SK-N-SH (cell line): ENCODE measurements at regions not wholly inside any gene's neighbourhood (a gene's known extent, or its start where the extent isn't known, plus 50 kb on each side); places are given as distances from the start of the nearest gene placed in this dataset.

Experiments
- CTCF ChIA-PET: fragments of 300-600, 350-600 bp; formaldehyde crosslinking; extraction: SDS; loops from one replicate; lab custom pipeline; 2021; lab: Yijun Ruan, JAX
- POLR2A ChIA-PET: fragments of 350-600 bp; sonication (Branson Sonifier 250); formaldehyde crosslinking; extraction: SDS; loops from one replicate; lab custom pipeline; 2020; ENCODE audit warnings: antibody characterized with exemption, inconsistent platforms; lab: Yijun Ruan, JAX
- DNase-seq: peaks from one replicate; pipeline ENCODE4 v3.0.0; 2012
- H2AFZ ChIP-seq: fragments of 200-600 bp; sonication (generic); 2 replicates; pipeline ENCODE4 v1.8.1; 2016; ENCODE audit warnings: antibody characterized with exemption, mild to moderate bottlenecking, low read depth
- H3F3A ChIP-seq: fragments of 200-600 bp; sonication (generic); replicated peaks from 2 replicates; pipeline ENCODE3; 2016; ENCODE audit warnings: antibody characterized with exemption, mild to moderate bottlenecking; ENCODE audit not compliant: insufficient read depth
- H3K27ac ChIP-seq, 2 experiments: fragments of 200-500 bp in 1 of 2; fragments of 200-600 bp in 1 of 2; sonication (Bioruptor generic) in 1 of 2; sonication (generic), shearing (Covaris generic) in 1 of 2; 2 replicates each; pipeline versions ENCODE4 v1.5.1 to v1.6.1; 2014 to 2016; ENCODE audit warnings: low read depth in 2 of 2, inconsistent platforms in 1 of 2, low read length in 1 of 2, mild to moderate bottlenecking in 1 of 2, mixed read lengths in 1 of 2
- H3K27me3 ChIP-seq: fragments of 200-600 bp; sonication (generic), shearing (Covaris generic); 2 replicates; pipeline ENCODE4 v1.6.1; 2016; ENCODE audit warnings: mixed run types; ENCODE audit not compliant: insufficient read depth
- H3K36me3 ChIP-seq, 2 experiments: fragments of 200-500 bp in 1 of 2; fragments of 200-600 bp in 1 of 2; sonication (Bioruptor generic) in 1 of 2; sonication (generic) in 1 of 2; replicated peaks in 1 of 2; 2 replicates each; pipeline versions ENCODE3 to v1.5.1; 2014 to 2016; ENCODE audit warnings: low read length in 1 of 2, mild to moderate bottlenecking in 1 of 2; ENCODE audit not compliant: insufficient read depth in 2 of 2, control insufficient read depth in 1 of 2
- H3K4me1 ChIP-seq, 2 experiments: fragments of 200-500 bp in 1 of 2; fragments of 200-600 bp in 1 of 2; sonication (Bioruptor generic) in 1 of 2; sonication (generic), shearing (Covaris generic) in 1 of 2; 2 replicates each; pipeline versions ENCODE4 v1.5.1 to v1.6.1; 2014 to 2016; ENCODE audit warnings: low read depth in 1 of 2, low read length in 1 of 2, mixed run types in 1 of 2; ENCODE audit not compliant: insufficient read depth in 2 of 2, control insufficient read depth in 1 of 2
- H3K4me2 ChIP-seq: fragments of 200-600 bp; sonication (generic), shearing (Covaris generic); 2 replicates; pipeline ENCODE4 v1.6.1; 2017; ENCODE audit warnings: mixed run types
- H3K4me3 ChIP-seq, 2 experiments: fragments of 200-500 bp in 1 of 2; fragments of 200-600 bp in 1 of 2; sonication (Bioruptor generic) in 1 of 2; sonication (generic), shearing (Covaris generic) in 1 of 2; 2 replicates each; pipeline versions ENCODE4 v1.5.1 to v1.8.1; 2014 to 2016; ENCODE audit warnings: low read depth in 2 of 2, inconsistent platforms in 1 of 2, low read length in 1 of 2, mild to moderate bottlenecking in 1 of 2, mixed read lengths in 1 of 2, moderate library complexity in 1 of 2
- H3K79me2 ChIP-seq: fragments of 200-600 bp; sonication (generic); 2 replicates; pipeline ENCODE4 v1.8.1; 2017; ENCODE audit warnings: mild to moderate bottlenecking; ENCODE audit not compliant: insufficient read depth
- H3K9ac ChIP-seq: fragments of 200-600 bp; sonication (generic); 2 replicates; pipeline ENCODE4 v1.6.1; 2017; ENCODE audit warnings: mixed run types
- H3K9me2 ChIP-seq: fragments of 200-600 bp; sonication (generic); 2 replicates; pipeline ENCODE4 v1.6.1; 2017; ENCODE audit warnings: mixed run types
- H3K9me3 ChIP-seq: fragments of 200-600 bp; sonication (generic); 2 replicates; pipeline ENCODE4 v1.6.1; 2017; ENCODE audit warnings: mixed run types, mild to moderate bottlenecking, moderate library complexity
- H4K20me1 ChIP-seq: fragments of 200-600 bp; sonication (generic); 2 replicates; pipeline ENCODE4 v1.6.1; 2017; ENCODE audit warnings: mild to moderate bottlenecking, mixed run types; ENCODE audit not compliant: insufficient read depth
- CHD2 ChIP-seq: fragments of 150-350 bp; IDR thresholded peaks from 2 replicates; pipeline ENCODE4 v1.6.1; 2018; ENCODE audit warnings: low read length; ENCODE audit not compliant: partially characterized antibody
- CTCF ChIP-seq: fragments of 200-600 bp; sonication (generic); IDR thresholded peaks from 2 replicates; pipeline ENCODE4 v1.6.1; 2017; ENCODE audit warnings: antibody characterized with exemption, mild to moderate bottlenecking, moderate library complexity
- ELF1 ChIP-seq: IDR thresholded peaks from 2 replicates; pipeline ENCODE4 v1.4.0; 2012
- FOSL2 ChIP-seq: IDR thresholded peaks from 2 replicates; pipeline ENCODE4 v1.4.0; 2012; ENCODE audit warnings: low read depth, mild to moderate bottlenecking, moderate library complexity, borderline replicate concordance
- GABPA ChIP-seq: IDR thresholded peaks from 2 replicates; pipeline ENCODE4 v1.4.0; 2012; ENCODE audit warnings: low read depth, mild to moderate bottlenecking
- IRF3 ChIP-seq: fragments of 150-350 bp; IDR thresholded peaks from 2 replicates; pipeline ENCODE4 v1.6.1; 2016; ENCODE audit warnings: mild to moderate bottlenecking, low read depth, low read length
- JUND ChIP-seq: IDR thresholded peaks from 2 replicates; pipeline ENCODE4 v1.4.0; 2012
- MAX ChIP-seq: IDR thresholded peaks from 2 replicates; pipeline ENCODE4 v1.4.0; 2012; ENCODE audit warnings: low read depth
- NRF1 ChIP-seq: IDR thresholded peaks from 2 replicates; pipeline ENCODE4 v1.6.1; 2012; ENCODE audit warnings: low read depth, mild to moderate bottlenecking, low read length
- PBX3 ChIP-seq: IDR thresholded peaks from 2 replicates; pipeline ENCODE4; 2012
- REST ChIP-seq: IDR thresholded peaks from 2 replicates; pipeline ENCODE4 v1.6.1; 2012; ENCODE audit warnings: mild to moderate bottlenecking, low read depth, low read length, moderate library complexity
- RFX5 ChIP-seq: IDR thresholded peaks from 2 replicates; pipeline ENCODE4 v1.6.1; 2012; ENCODE audit warnings: mild to moderate bottlenecking, improper control_type of control experiment, low read length
- RXRA ChIP-seq: IDR thresholded peaks from 2 replicates; pipeline ENCODE4 v1.4.0; 2012; ENCODE audit warnings: low read depth, mild to moderate bottlenecking, borderline replicate concordance
- SMC3 ChIP-seq: IDR thresholded peaks from 2 replicates; pipeline ENCODE4 v1.6.1; 2012; ENCODE audit warnings: low read depth, low read length, improper control_type of control experiment
- TCF12 ChIP-seq: IDR thresholded peaks from 2 replicates; pipeline ENCODE4 v1.4.0; 2012
- YY1 ChIP-seq: IDR thresholded peaks from 2 replicates; pipeline ENCODE4 v1.4.0; 2012; ENCODE audit warnings: low read depth, mild to moderate bottlenecking
- ZBTB33 ChIP-seq: IDR thresholded peaks from 2 replicates; pipeline ENCODE4 v1.4.0; 2012; ENCODE audit warnings: low read depth, borderline replicate concordance
- WGBS: methylation state at CpG from one replicate; pipeline ENCODE4 v1.1.6; 2017; ENCODE audit warnings: low lambda C conversion rate; 5-methylcytosine and 5-hydroxymethylcytosine counted together

- ChIA-PET POLR2A (no interaction called here), CTCF (interaction anchor here (0.6 kb wide), 1 partner anchor 1589 kb away, joined by 3 read pairs; no protein-coding TSS in a partner anchor)
- Histone ChIP-seq H3K27me3 (no peaks in the 10 kb centered on the region), H3K27ac (peak overlapping the region; percentile 80 to 94; a peak in 3 of 4 replicates), H4K20me1 (no peaks in the 10 kb centered on the region), H3F3A (peaks cover 45% of the 10 kb centered on the region), H3K36me3 (no peaks in the 10 kb centered on the region), H3K9me3 (no peaks in the 10 kb centered on the region), H2AFZ (no peak overlapping the region), H3K4me1 (peaks cover 2 to 44% of the 10 kb centered on the region in 2 experiments), H3K9ac (no peak overlapping the region), H3K4me2 (peak overlapping the region; percentile 73), H3K79me2 (no peaks in the 10 kb centered on the region), H3K9me2 (no peaks in the 10 kb centered on the region), H3K4me3 (no peak overlapping the region)
- TF ChIP-seq RXRA (no peak), TCF12 (peak; percentile 29; the same call in 1 of the 2 replicates)
- DNase-seq: no peak
- 50% methylated on average over 2 of the region's 2 CpGs for WGBS
Measured at GRCh38 chr2:234678711-234679110, 181.8 kb upstream of the ARL4C start.

GRCh38 chr2:234677758-234678538 is 181.1 kb upstream of the ARL4C start:
- Histone ChIP-seq H3K79me2 (no peaks in the 10 kb centered on the region), H3K9me3 (no peaks in the 10 kb centered on the region), H3K4me2 (0 out of 2 replicates have a peak overlapping the region, but pooled peaks have one; percentile 13), H2AFZ (no peak overlapping the region), H3K27ac (peak overlapping the region in 1 of 2 experiments; percentile 10; a peak in 1 of 4 replicates), H3K4me3 (no peak overlapping the region), H3K4me1 (peaks cover 2 to 44% of the 10 kb centered on the region in 2 experiments), H3F3A (peaks cover 45% of the 10 kb centered on the region), H4K20me1 (no peaks in the 10 kb centered on the region), H3K36me3 (no peaks in the 10 kb centered on the region), H3K9me2 (no peaks in the 10 kb centered on the region), H3K27me3 (no peaks in the 10 kb centered on the region), H3K9ac (no peak overlapping the region)
- 73% methylated on average over 6 of the region's 6 CpGs for WGBS
- POLR2A ChIA-PET: no interaction called here
- CTCF ChIA-PET: interaction anchor here (1.1 kb wide), 1 partner anchor 13 kb away, joined by 3 read pairs; no protein-coding TSS in a partner anchor
- DNase-seq: no peak
- TF ChIP-seq MAX: no peak
- TF ChIP-seq ELF1: no peak
- no peak for TF ChIP-seq IRF3
- no peak for TF ChIP-seq ZBTB33
- no peak for TF ChIP-seq CHD2
- peak; percentile 42; the same call in 1 of the 2 replicates for TF ChIP-seq PBX3
- no peak for TF ChIP-seq REST
- no peak for TF ChIP-seq GABPA
- peak; percentile 66; the same call in 1 of the 2 replicates for TF ChIP-seq FOSL2
- no peak for TF ChIP-seq CTCF
- no peak for TF ChIP-seq RFX5
- TF ChIP-seq YY1: no peak
- TF ChIP-seq SMC3: no peak
- peak; percentile 67 for TF ChIP-seq JUND
- TF ChIP-seq NRF1: no peak
